Activated T-cell treated with anti-CD3 and anti-CD28 coated beads, Interleukin-2, amount 50 U/mL, for 72 hours (primary cell): ENCODE measurements at regions not wholly inside any gene's neighbourhood (a gene's known extent, or its start where the extent isn't known, plus 50 kb on each side); places are given as distances from the start of the nearest gene placed in this dataset.
A peak's percentile ranks its signal among the peaks of the same experiment; 100 is the strongest.
"Not testable (repeated sequence)": the region's sequence is repeated elsewhere in the genome, so short reads cannot be mapped to it uniquely, and the experiment has no call there.

ENCODE experiments used
- ATAC-seq, 2 donors: fragments of 150-1000 bp; cut with Tn5 transposase; replicated peaks in 1 of 2; 2 replicates each; pipeline ENCODE4 v1.10.0; 2021; ENCODE audit warnings: moderate library complexity in 2 of 2, mild to moderate bottlenecking in 1 of 2
- DNase-seq, 2 donors: peaks; one replicate each; pipeline ENCODE4 v3.0.0; 2021 to 2022; ENCODE audit warnings: mixed read lengths in 1 of 2
- H3K27ac Mint-ChIP-seq: one replicate; pipeline ENCODE4 v1.8.0; 2022; ENCODE audit warnings: mild to moderate bottlenecking, moderate library complexity, mixed read lengths
- H3K27me3 Mint-ChIP-seq: one replicate; pipeline ENCODE4 v1.8.0; 2022; ENCODE audit warnings: low read depth, mixed read lengths
- H3K36me3 Mint-ChIP-seq, 2 donors: one replicate each; pipeline ENCODE4 v1.8.0; 2022; ENCODE audit warnings: mixed read lengths in 2 of 2, mild to moderate bottlenecking in 1 of 2; ENCODE audit not compliant: insufficient read depth in 2 of 2
- H3K4me1 Mint-ChIP-seq: one replicate; pipeline ENCODE4 v1.8.0; 2022; ENCODE audit warnings: low read depth, mixed read lengths
- H3K4me3 Mint-ChIP-seq, 2 donors: one replicate each; pipeline ENCODE4 v1.8.0; 2022; ENCODE audit warnings: mild to moderate bottlenecking in 2 of 2, mixed read lengths in 2 of 2, moderate library complexity in 2 of 2
- H3K9me3 Mint-ChIP-seq, 2 donors: one replicate each; pipeline ENCODE4 v1.8.0; 2022; ENCODE audit warnings: mixed read lengths in 2 of 2

GRCh38 chr2:37766106-37766505 lies 94.7 kb upstream of the CDC42EP3 start:
- Mint-ChIP-seq H3K36me3 (no peaks in the 10 kb centered on the region), H3K9me3 (peaks cover 0 to 2% of the 10 kb centered on the region in 2 donors), H3K27me3 (no peaks in the 10 kb centered on the region), H3K4me1 (peaks cover 10% of the 10 kb centered on the region), H3K27ac (no peak overlapping the region), H3K4me3 (no peak overlapping the region)
- ATAC-seq (no peak), DNase-seq (no peak)

GRCh38 chr2:37767046-37767445 lies 95.6 kb upstream of the CDC42EP3 start:
- ATAC-seq (no peak), DNase-seq (no peak)
- Mint-ChIP-seq H3K36me3 (no peaks in the 10 kb centered on the region), H3K9me3 (peaks cover 0 to 2% of the 10 kb centered on the region in 2 donors), H3K4me3 (no peak overlapping the region), H3K27ac (no peak overlapping the region), H3K4me1 (peaks cover 10% of the 10 kb centered on the region), H3K27me3 (no peaks in the 10 kb centered on the region)

GRCh38 chr2:37767959-37768925 lies 96.8 kb upstream of the CDC42EP3 start:
- Mint-ChIP-seq H3K9me3 (peaks cover 0 to 2% of the 10 kb centered on the region in 2 donors), H3K36me3 (no peaks in the 10 kb centered on the region), H3K27ac (peak overlapping the region; percentile 40), H3K4me3 (no peak overlapping the region), H3K4me1 (peaks cover 10% of the 10 kb centered on the region), H3K27me3 (no peaks in the 10 kb centered on the region)
- no peak for DNase-seq
- ATAC-seq: no peak

GRCh38 chr2:37769551-37769950 lies 98.1 kb upstream of the CDC42EP3 start:
- DNase-seq: no peak
- Mint-ChIP-seq H3K27me3 (no peaks in the 10 kb centered on the region), H3K9me3 (peaks cover 0 to 2% of the 10 kb centered on the region in 2 donors), H3K4me1 (peaks cover 8% of the 10 kb centered on the region), H3K4me3 (no peak overlapping the region), H3K36me3 (no peaks in the 10 kb centered on the region), H3K27ac (no peak overlapping the region)
- no peak for ATAC-seq

- Mint-ChIP-seq H3K9me3 (peaks cover 0 to 2% of the 10 kb centered on the region in 2 donors), H3K4me3 (no peak overlapping the region), H3K27me3 (no peaks in the 10 kb centered on the region), H3K4me1 (peaks cover 4% of the 10 kb centered on the region), H3K27ac (no peak overlapping the region), H3K36me3 (no peaks in the 10 kb centered on the region)
- ATAC-seq (no peak), DNase-seq (no peak)
These were observed 99.4 kb upstream of the CDC42EP3 start for GRCh38 chr2:37770797-37771196.

- H3K36me3 Mint-ChIP-seq: no peaks in the 10 kb centered on the region
- ATAC-seq (no peak), DNase-seq (no peak)
- no peak overlapping the region for H3K4me3 Mint-ChIP-seq
- no peak overlapping the region for H3K27ac Mint-ChIP-seq
- no peaks in the 10 kb centered on the region for H3K27me3 Mint-ChIP-seq
- peaks cover 0 to 2% of the 10 kb centered on the region in 2 donors for H3K9me3 Mint-ChIP-seq
- H3K4me1 Mint-ChIP-seq: peaks cover 4% of the 10 kb centered on the region
These were observed 100.2 kb upstream of the CDC42EP3 start for GRCh38 chr2:37771600-37772088.

GRCh38 chr2:37773371-37774130 lies 102.1 kb upstream of the CDC42EP3 start:
- Mint-ChIP-seq H3K36me3 (no peaks in the 10 kb centered on the region), H3K27ac (no peak overlapping the region), H3K4me1 (peaks cover under 1% of the 10 kb centered on the region), H3K4me3 (no peak overlapping the region), H3K27me3 (no peaks in the 10 kb centered on the region), H3K9me3 (peaks cover 0 to 2% of the 10 kb centered on the region in 2 donors)
- DNase-seq (no peak), ATAC-seq (no peak)

- not testable (repeated sequence) for ATAC-seq, DNase-seq, H3K36me3 Mint-ChIP-seq, H3K9me3 Mint-ChIP-seq, H3K4me1 Mint-ChIP-seq, H3K27ac Mint-ChIP-seq, H3K27me3 Mint-ChIP-seq, H3K4me3 Mint-ChIP-seq
These were observed 102.9 kb upstream of the CDC42EP3 start for GRCh38 chr2:37774171-37774944.

GRCh38 chr2:37774976-37775907 lies 103.8 kb upstream of the CDC42EP3 start:
- no peaks in the 10 kb centered on the region for H3K4me1 Mint-ChIP-seq

GRCh38 chr2:37775908-37776250 lies 104.4 kb upstream of the CDC42EP3 start:
- H3K9me3 Mint-ChIP-seq: no peaks in the 10 kb centered on the region
- no peak overlapping the region for H3K4me3 Mint-ChIP-seq
- H3K27me3 Mint-ChIP-seq: no peaks in the 10 kb centered on the region
- DNase-seq (no peak), ATAC-seq (no peak)
- no peaks in the 10 kb centered on the region for H3K36me3 Mint-ChIP-seq
- H3K27ac Mint-ChIP-seq: no peak overlapping the region
- H3K4me1 Mint-ChIP-seq: no peaks in the 10 kb centered on the region

More at GRCh38 chr2:37774976-37775907, 103.8 kb upstream of the CDC42EP3 start:
- DNase-seq (no peak), ATAC-seq (no peak)
- Mint-ChIP-seq H3K27me3 (no peaks in the 10 kb centered on the region), H3K9me3 (no peaks in the 10 kb centered on the region), H3K27ac (no peak overlapping the region), H3K4me3 (no peak overlapping the region), H3K36me3 (no peaks in the 10 kb centered on the region)

GRCh38 chr2:37776487-37776886 lies 105.0 kb upstream of the CDC42EP3 start:
- H3K4me1 Mint-ChIP-seq: no peaks in the 10 kb centered on the region
- no peaks in the 10 kb centered on the region for H3K27me3 Mint-ChIP-seq
- H3K9me3 Mint-ChIP-seq: no peaks in the 10 kb centered on the region
- H3K27ac Mint-ChIP-seq: no peak overlapping the region
- no peaks in the 10 kb centered on the region for H3K36me3 Mint-ChIP-seq
- ATAC-seq: no peak
- H3K4me3 Mint-ChIP-seq: no peak overlapping the region
- no peak for DNase-seq

GRCh38 chr2:37779139-37779538 lies 107.7 kb upstream of the CDC42EP3 start:
- Mint-ChIP-seq H3K4me1 (no peaks in the 10 kb centered on the region), H3K27me3 (no peaks in the 10 kb centered on the region), H3K4me3 (no peak overlapping the region), H3K9me3 (no peaks in the 10 kb centered on the region), H3K27ac (no peak overlapping the region), H3K36me3 (no peaks in the 10 kb centered on the region)
- ATAC-seq (no peak), DNase-seq (no peak)
